ENCODE measurements at regions not wholly inside any gene's neighbourhood (a gene's known extent, or its start where the extent isn't known, plus 50 kb on each side); places are given as distances from the start of the nearest gene placed in this dataset.

DNA sequence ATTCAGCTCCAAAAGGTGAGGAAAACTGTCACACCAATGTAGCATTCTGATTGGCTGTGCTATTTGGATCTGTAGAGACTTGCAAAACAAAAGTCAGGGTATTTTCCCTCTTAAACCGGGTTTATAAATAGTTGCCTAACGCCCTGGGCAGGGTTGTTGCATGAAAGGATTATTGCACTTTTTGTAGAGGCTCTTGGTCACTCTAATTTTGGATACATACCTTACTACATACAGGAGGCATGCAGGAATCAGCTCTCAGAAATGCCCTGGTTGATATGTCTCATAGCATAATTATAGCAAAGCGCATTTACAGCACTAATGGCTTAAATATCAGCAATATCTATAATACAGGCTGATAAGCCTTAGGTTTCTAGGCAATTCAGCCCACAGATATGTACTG lies 200.0 kb upstream of the GDNF start:
- no peak for DNase-seq (ENCODE audit: unreplicated experiment)
- no TSS peak for BruUV-seq (replicated peaks)
- TF ChIP-seq, protein P1, sequence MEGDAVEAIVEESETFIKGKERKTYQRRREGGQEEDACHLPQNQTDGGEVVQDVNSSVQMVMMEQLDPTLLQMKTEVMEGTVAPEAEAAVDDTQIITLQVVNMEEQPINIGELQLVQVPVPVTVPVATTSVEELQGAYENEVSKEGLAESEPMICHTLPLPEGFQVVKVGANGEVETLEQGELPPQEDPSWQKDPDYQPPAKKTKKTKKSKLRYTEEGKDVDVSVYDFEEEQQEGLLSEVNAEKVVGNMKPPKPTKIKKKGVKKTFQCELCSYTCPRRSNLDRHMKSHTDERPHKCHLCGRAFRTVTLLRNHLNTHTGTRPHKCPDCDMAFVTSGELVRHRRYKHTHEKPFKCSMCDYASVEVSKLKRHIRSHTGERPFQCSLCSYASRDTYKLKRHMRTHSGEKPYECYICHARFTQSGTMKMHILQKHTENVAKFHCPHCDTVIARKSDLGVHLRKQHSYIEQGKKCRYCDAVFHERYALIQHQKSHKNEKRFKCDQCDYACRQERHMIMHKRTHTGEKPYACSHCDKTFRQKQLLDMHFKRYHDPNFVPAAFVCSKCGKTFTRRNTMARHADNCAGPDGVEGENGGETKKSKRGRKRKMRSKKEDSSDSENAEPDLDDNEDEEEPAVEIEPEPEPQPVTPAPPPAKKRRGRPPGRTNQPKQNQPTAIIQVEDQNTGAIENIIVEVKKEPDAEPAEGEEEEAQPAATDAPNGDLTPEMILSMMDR (IDR thresholded peaks at IDR 0.05; ENCODE audit: unreplicated experiment) = no peak
- intact Hi-C loops (cut with micrococcal nuclease) = no loop called here
- H3K4me3 Mint-ChIP-seq (ENCODE audit: unreplicated experiment) = no peak overlapping the region
- H3K27ac Mint-ChIP-seq (ENCODE audit: low read depth, unreplicated experiment) = no peak overlapping the region
- no peaks in the 10 kb centered on the region for H3K36me3 Mint-ChIP-seq (ENCODE audit: insufficient read depth, unreplicated experiment)
- no peaks in the 10 kb centered on the region for H3K4me1 Mint-ChIP-seq (ENCODE audit: insufficient read depth, unreplicated experiment)
- ChIA-PET CTCF (interaction anchor here (1.5 kb wide), 1 partner anchor 21 kb away, joined by 5 read pairs; no protein-coding TSS in a partner anchor), POLR2A (interaction anchor here (1.0 kb wide), 1 partner anchor 9 kb away, joined by 3 read pairs; no protein-coding TSS in a partner anchor)
- H3K27me3 Mint-ChIP-seq (ENCODE audit: insufficient read depth, unreplicated experiment) = no peaks in the 10 kb centered on the region
- H3K9me3 Mint-ChIP-seq (ENCODE audit: unreplicated experiment) = no peaks in the 10 kb centered on the region

DNA sequence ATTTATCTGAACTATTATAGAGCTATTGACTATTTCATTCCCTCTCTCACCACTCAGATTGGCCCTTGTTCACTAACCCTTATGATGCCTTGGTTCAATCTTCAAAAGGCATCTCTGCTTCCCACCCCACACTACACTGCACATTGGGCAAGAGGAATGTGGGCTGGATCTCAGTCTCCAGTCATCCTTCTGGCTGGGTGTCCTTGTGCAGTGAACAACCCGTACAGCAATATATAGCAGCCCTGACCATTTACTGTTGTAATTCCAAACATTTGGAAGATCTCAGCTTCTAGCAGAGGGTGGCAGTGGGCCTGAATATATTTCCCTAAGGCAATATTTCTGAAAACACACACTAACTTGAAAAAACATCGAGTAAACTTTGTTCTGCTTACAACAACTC lies 199.2 kb upstream of the GDNF start:
- intact Hi-C loops (cut with micrococcal nuclease) = no loop called here
- CTCF ChIA-PET = interaction anchor here (1.5 kb wide), 1 partner anchor 21 kb away, joined by 5 read pairs; no protein-coding TSS in a partner anchor
- no TSS peak for BruUV-seq (replicated peaks)
- H3K4me1 Mint-ChIP-seq (ENCODE audit: insufficient read depth, unreplicated experiment) = no peaks in the 10 kb centered on the region
- TF ChIP-seq, protein P1 (IDR thresholded peaks at IDR 0.05; ENCODE audit: unreplicated experiment) = no peak
- no peaks in the 10 kb centered on the region for H3K27me3 Mint-ChIP-seq (ENCODE audit: insufficient read depth, unreplicated experiment)
- no peaks in the 10 kb centered on the region for H3K36me3 Mint-ChIP-seq (ENCODE audit: insufficient read depth, unreplicated experiment)
- no peak for DNase-seq (ENCODE audit: unreplicated experiment)
- no peak overlapping the region for H3K27ac Mint-ChIP-seq (ENCODE audit: low read depth, unreplicated experiment)
- no peak overlapping the region for H3K4me3 Mint-ChIP-seq (ENCODE audit: unreplicated experiment)
- POLR2A ChIA-PET = no interaction called here
- H3K9me3 Mint-ChIP-seq (ENCODE audit: unreplicated experiment) = no peaks in the 10 kb centered on the region

DNA sequence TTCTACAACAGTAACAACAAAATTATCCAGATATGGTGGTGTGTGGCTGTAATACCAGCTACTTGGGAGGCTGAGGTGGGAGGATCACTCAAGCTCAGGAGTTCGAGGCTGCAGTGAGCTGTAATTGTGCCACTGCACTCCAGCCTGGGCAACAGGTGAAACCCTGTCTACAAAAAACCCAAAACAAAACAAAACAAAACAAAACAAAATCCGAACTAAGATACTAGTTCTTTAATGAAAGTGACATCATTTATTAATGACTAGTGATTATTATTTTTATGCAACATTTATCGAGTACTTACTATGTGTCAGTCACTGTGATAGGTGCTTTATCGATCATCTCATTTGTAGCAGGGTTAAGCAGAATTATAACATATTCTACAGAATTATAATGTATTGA lies 196.9 kb upstream of the GDNF start:
- TF ChIP-seq, protein P1 (IDR thresholded peaks at IDR 0.05; ENCODE audit: unreplicated experiment) = no peak
- ChIA-PET CTCF (no interaction called here), POLR2A (no interaction called here)
- DNase-seq (ENCODE audit: unreplicated experiment) = no peak
- H3K9me3 Mint-ChIP-seq (ENCODE audit: unreplicated experiment) = no peaks in the 10 kb centered on the region
- no peaks in the 10 kb centered on the region for H3K27me3 Mint-ChIP-seq (ENCODE audit: insufficient read depth, unreplicated experiment)
- H3K4me1 Mint-ChIP-seq (ENCODE audit: insufficient read depth, unreplicated experiment) = no peaks in the 10 kb centered on the region
- no TSS peak for BruUV-seq (replicated peaks)
- intact Hi-C loops (cut with micrococcal nuclease) = no loop called here
- no peaks in the 10 kb centered on the region for H3K36me3 Mint-ChIP-seq (ENCODE audit: insufficient read depth, unreplicated experiment)
- H3K4me3 Mint-ChIP-seq (ENCODE audit: unreplicated experiment) = no peak overlapping the region
- no peak overlapping the region for H3K27ac Mint-ChIP-seq (ENCODE audit: low read depth, unreplicated experiment)

DNA sequence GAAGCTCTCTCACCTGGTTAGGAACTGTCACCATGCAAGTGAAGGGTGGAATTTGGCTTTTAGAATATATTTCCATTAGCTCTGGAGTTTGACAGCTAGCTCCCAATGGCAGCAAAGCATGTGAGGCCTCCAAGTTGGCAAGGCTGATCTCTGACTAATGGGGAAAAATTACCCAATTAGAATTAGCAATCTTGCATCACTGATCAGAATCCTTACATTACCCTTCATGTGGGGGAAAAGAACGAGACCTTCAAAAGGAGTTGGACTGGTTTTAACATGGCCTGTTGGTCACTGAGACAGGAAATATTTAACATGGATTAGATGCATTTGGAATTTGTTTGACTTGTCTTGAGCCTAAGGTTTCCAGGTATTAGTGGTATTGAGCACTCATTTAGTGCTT lies 192.3 kb upstream of the GDNF start:
- POLR2A ChIA-PET = interaction anchor here (0.6 kb wide), 1 partner anchor 63 kb away, joined by 4 read pairs; no protein-coding TSS in a partner anchor
- no peak overlapping the region for H3K4me3 Mint-ChIP-seq (ENCODE audit: unreplicated experiment)

More for the DNA sequence above, 192.3 kb upstream of the GDNF start:
- TF ChIP-seq, protein P1 (IDR thresholded peaks at IDR 0.05; ENCODE audit: unreplicated experiment) = no peak
- Mint-ChIP-seq H3K27ac (ENCODE audit: low read depth, unreplicated experiment) (no peak overlapping the region), H3K36me3 (ENCODE audit: insufficient read depth, unreplicated experiment) (no peaks in the 10 kb centered on the region), H3K9me3 (ENCODE audit: unreplicated experiment) (no peaks in the 10 kb centered on the region), H3K27me3 (ENCODE audit: insufficient read depth, unreplicated experiment) (no peaks in the 10 kb centered on the region), H3K4me1 (ENCODE audit: insufficient read depth, unreplicated experiment) (peaks cover 11% of the 10 kb centered on the region)
- BruUV-seq (replicated peaks) = no TSS peak
- peak; percentile 3 for DNase-seq (ENCODE audit: unreplicated experiment)
- CTCF ChIA-PET = no interaction called here
- intact Hi-C loops (cut with micrococcal nuclease) = no loop called here
